SK-N-SH (cell line): ENCODE measurements at regions not wholly inside any gene's neighbourhood (a gene's known extent, or its start where the extent isn't known, plus 50 kb on each side); places are given as distances from the start of the nearest gene placed in this dataset.

Experiments
- EP300 ChIP-seq, 2 experiments: IDR thresholded peaks; 2 replicates each; pipeline versions ENCODE4 v1.4.0 to v1.6.1; 2012; ENCODE audit warnings: borderline replicate concordance in 1 of 2, low read depth in 1 of 2, low read length in 1 of 2
- EZH2phosphoT487 ChIP-seq: fragments of 200-600 bp; sonication (generic); IDR thresholded peaks from 2 replicates; pipeline ENCODE4 v1.6.1; 2017; ENCODE audit warnings: low read depth, mixed run types, mild to moderate bottlenecking, antibody characterized with exemption, moderate library complexity, borderline replicate concordance
- NFIC ChIP-seq: IDR thresholded peaks from 2 replicates; pipeline ENCODE4 v1.4.0; 2012; ENCODE audit warnings: borderline replicate concordance
- POLR2AphosphoS5 ChIP-seq: IDR thresholded peaks from 2 replicates; pipeline ENCODE4 v1.6.1; 2012; ENCODE audit warnings: low read depth, low read length
- RAD21 ChIP-seq: IDR thresholded peaks from 2 replicates; pipeline ENCODE4 v1.6.1; 2012; ENCODE audit warnings: mild to moderate bottlenecking, low read length
- RCOR1 ChIP-seq: fragments of 150-350 bp; IDR thresholded peaks from 2 replicates; pipeline ENCODE4 v1.6.1; 2017; ENCODE audit warnings: antibody characterized with exemption, low read length
- YY1 ChIP-seq: IDR thresholded peaks from 2 replicates; pipeline ENCODE4 v1.4.0; 2012; ENCODE audit warnings: low read depth, mild to moderate bottlenecking
- TF ChIP-seq, protein P1 (sequence below): fragments of 200-600 bp; sonication (generic); IDR thresholded peaks from 2 replicates; pipeline ENCODE4 v1.6.1; 2017; ENCODE audit warnings: antibody characterized with exemption, mild to moderate bottlenecking, moderate library complexity
- TF ChIP-seq, protein P2 (sequence below): IDR thresholded peaks from 2 replicates; pipeline ENCODE4 v1.4.0; 2012; ENCODE audit warnings: low read depth

DNA sequence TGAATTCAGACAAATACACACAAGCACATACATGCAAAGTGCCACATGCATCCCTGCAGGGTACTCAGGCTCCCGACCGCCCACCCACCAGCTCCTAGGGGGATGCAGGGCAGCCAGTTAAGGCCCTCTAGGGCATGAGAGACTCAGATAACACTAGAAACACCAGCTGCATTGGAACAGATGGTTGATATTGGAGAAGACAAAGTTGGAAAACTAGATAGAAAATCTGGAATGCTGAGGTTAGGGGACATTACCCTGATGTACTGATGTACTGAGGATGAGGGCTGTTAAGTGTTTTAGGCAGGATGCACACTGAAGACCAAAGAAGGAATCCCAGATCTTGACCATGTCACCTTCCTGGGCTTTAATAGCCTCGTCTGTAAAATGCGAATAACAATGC, 134.6 kb upstream of the ECI2 start:
- TF ChIP-seq, protein P1, sequence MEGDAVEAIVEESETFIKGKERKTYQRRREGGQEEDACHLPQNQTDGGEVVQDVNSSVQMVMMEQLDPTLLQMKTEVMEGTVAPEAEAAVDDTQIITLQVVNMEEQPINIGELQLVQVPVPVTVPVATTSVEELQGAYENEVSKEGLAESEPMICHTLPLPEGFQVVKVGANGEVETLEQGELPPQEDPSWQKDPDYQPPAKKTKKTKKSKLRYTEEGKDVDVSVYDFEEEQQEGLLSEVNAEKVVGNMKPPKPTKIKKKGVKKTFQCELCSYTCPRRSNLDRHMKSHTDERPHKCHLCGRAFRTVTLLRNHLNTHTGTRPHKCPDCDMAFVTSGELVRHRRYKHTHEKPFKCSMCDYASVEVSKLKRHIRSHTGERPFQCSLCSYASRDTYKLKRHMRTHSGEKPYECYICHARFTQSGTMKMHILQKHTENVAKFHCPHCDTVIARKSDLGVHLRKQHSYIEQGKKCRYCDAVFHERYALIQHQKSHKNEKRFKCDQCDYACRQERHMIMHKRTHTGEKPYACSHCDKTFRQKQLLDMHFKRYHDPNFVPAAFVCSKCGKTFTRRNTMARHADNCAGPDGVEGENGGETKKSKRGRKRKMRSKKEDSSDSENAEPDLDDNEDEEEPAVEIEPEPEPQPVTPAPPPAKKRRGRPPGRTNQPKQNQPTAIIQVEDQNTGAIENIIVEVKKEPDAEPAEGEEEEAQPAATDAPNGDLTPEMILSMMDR: no peak
- TF ChIP-seq RAD21 (no peak), EP300 (IDR thresholded peaks at IDR 0.05; ENCODE audit: borderline replicate concordance in 1 of 2, low read depth in 1 of 2, low read length in 1 of 2) (no peak), POLR2AphosphoS5 (no peak), EZH2phosphoT487 (no peak), RCOR1 (no peak), YY1 (no peak), NFIC (no peak)
- TF ChIP-seq, protein P2, sequence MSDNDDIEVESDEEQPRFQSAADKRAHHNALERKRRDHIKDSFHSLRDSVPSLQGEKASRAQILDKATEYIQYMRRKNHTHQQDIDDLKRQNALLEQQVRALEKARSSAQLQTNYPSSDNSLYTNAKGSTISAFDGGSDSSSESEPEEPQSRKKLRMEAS: no peak
